BJ (cell line): ENCODE measurements at regions not wholly inside any gene's neighbourhood (a gene's known extent, or its start where the extent isn't known, plus 50 kb on each side); places are given as distances from the start of the nearest gene placed in this dataset.

Experiments used
- CTCF ChIA-PET: fragments of 350-600 bp; formaldehyde crosslinking; extraction: SDS; loops from one replicate; lab custom pipeline; 2021; ENCODE audit warnings: antibody characterized with exemption, inconsistent platforms; lab: Yijun Ruan, JAX
- POLR2A ChIA-PET: fragments of 300-600 bp; sonication (Branson Sonifier 250); formaldehyde crosslinking; extraction: SDS; loops from one replicate; lab custom pipeline; 2021; ENCODE audit warnings: antibody characterized with exemption; lab: Charles Lee
- DNase-seq: peaks from one replicate; pipeline ENCODE4 v3.0.0-alpha.2; 2011; ENCODE audit warnings: low read depth
- H3K27me3 ChIP-seq: 2 replicates; pipeline ENCODE4 v1.6.0; 2011; ENCODE audit warnings: low read length; ENCODE audit not compliant: control insufficient read depth, insufficient read depth
- H3K36me3 ChIP-seq: 2 replicates; pipeline ENCODE4 v1.5.1; 2011; ENCODE audit warnings: low read length; ENCODE audit not compliant: control insufficient read depth, insufficient read depth
- H3K4me3 ChIP-seq: 2 replicates; pipeline ENCODE4 v1.5.1; 2011; ENCODE audit warnings: low read depth, mild to moderate bottlenecking, control low read depth, low read length
- CTCF ChIP-seq: IDR thresholded peaks from 2 replicates; pipeline ENCODE4 v1.5.1; 2011; ENCODE audit warnings: low read depth, mild to moderate bottlenecking, control low read depth, inconsistent platforms, low read length, moderate library complexity; ENCODE audit not compliant: insufficient read depth

GRCh38 chr1:38623529-38623928 is 236.0 kb downstream of the RRAGC start:
- DNase-seq: no peak
- Histone ChIP-seq H3K27me3 (no peaks in the 10 kb centered on the region), H3K36me3 (no peaks in the 10 kb centered on the region), H3K4me3 (no peak overlapping the region)
- POLR2A ChIA-PET: no interaction called here
- CTCF ChIA-PET: no interaction called here
- no peak for TF ChIP-seq CTCF

- ChIA-PET POLR2A (no interaction called here), CTCF (no interaction called here)
- no peak for DNase-seq
- no peak for TF ChIP-seq CTCF
- H3K4me3 ChIP-seq: no peak overlapping the region
- H3K36me3 ChIP-seq: no peaks in the 10 kb centered on the region
- H3K27me3 ChIP-seq: no peaks in the 10 kb centered on the region
Measured at GRCh38 chr1:38622197-38622596, 237.4 kb downstream of the RRAGC start.

- H3K27me3 ChIP-seq: no peaks in the 10 kb centered on the region
- no peaks in the 10 kb centered on the region for H3K36me3 ChIP-seq
- ChIA-PET POLR2A (no interaction called here), CTCF (no interaction called here)
- no peak for TF ChIP-seq CTCF
- DNase-seq: no peak
- no peak overlapping the region for H3K4me3 ChIP-seq
Measured at GRCh38 chr1:38616846-38617245, 242.7 kb downstream of the RRAGC start.

DNA sequence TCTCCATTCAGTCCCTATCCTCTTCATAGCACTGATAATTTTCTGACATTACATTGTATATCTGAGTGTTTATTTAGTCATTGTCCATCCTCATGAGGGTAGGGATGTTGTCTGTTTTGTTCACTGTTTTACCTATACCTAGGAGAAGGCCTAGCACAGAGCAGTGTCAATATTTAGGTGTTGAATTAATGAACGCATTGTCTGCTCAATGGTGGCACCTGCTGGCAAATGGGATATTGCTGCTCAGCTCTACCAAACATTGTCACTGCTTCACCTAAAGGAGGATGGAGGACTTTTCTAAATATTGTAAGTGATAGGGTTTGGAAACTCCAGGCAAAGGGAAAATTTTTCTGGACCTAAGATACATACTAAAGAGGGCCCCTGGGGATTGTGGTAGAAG is 243.9 kb downstream of the RRAGC start:
- Histone ChIP-seq H3K27me3 (no peaks in the 10 kb centered on the region), H3K4me3 (no peak overlapping the region), H3K36me3 (no peaks in the 10 kb centered on the region)
- ChIA-PET CTCF (no interaction called here), POLR2A (no interaction called here)
- TF ChIP-seq CTCF: 0 out of 2 replicates have a peak, but pooled peaks have one; percentile 8
- no peak for DNase-seq

- CTCF ChIA-PET: no interaction called here
- POLR2A ChIA-PET: no interaction called here
- DNase-seq: no peak
- H3K27me3 ChIP-seq: no peaks in the 10 kb centered on the region
- H3K4me3 ChIP-seq: no peak overlapping the region
- no peaks in the 10 kb centered on the region for H3K36me3 ChIP-seq
- TF ChIP-seq CTCF: no peak
Measured at GRCh38 chr1:38614861-38615260, 244.7 kb downstream of the RRAGC start.
